GM12878 (cell line): ENCODE measurements at regions not wholly inside any gene's neighbourhood (a gene's known extent, or its start where the extent isn't known, plus 50 kb on each side); places are given as distances from the start of the nearest gene placed in this dataset.

Experiments used
- ATAC-seq: fragments of 200-7000 bp; cut with Tn5 transposase; 3 replicates; pipeline ENCODE4 v1.9.1; 2020; ENCODE audit warnings: mild to moderate bottlenecking, moderate library complexity
- BruUV-seq: library from RNA; stranded (reverse); fragments of 400-500 nt; replicated peaks from 2 replicates; lab custom pipeline; 2021; lab: Mats Ljungman, UMichigan
- CTCF ChIA-PET: fragments of 300-600 bp; sonication (Branson Sonifier 250); formaldehyde crosslinking; extraction: SDS; loops from one replicate; lab custom pipeline; 2021; ENCODE audit warnings: inconsistent platforms; lab: Yijun Ruan, JAX
- POLR2A ChIA-PET: fragments of 350-600 bp; formaldehyde crosslinking; extraction: SDS; loops from one replicate; lab custom pipeline; 2021; ENCODE audit warnings: inconsistent platforms; lab: Charles Lee
- RAD21 ChIA-PET: fragments of 300-600 bp; sonication (Branson Sonifier 250); formaldehyde crosslinking; loops from one replicate; lab custom pipeline; 2023; ENCODE audit warnings: antibody characterized with exemption; ENCODE audit not compliant: unreplicated experiment; lab: Charles Lee
- SMC1A ChIA-PET: fragments of 300-600 bp; sonication (Branson Sonifier 250); formaldehyde crosslinking; loops from one replicate; lab custom pipeline; 2023; ENCODE audit not compliant: unreplicated experiment, uncharacterized antibody; lab: Charles Lee
- DNase-seq: peaks from one replicate; pipeline ENCODE4 v3.0.0-alpha.2; 2011; ENCODE audit warnings: low read depth, low spot score
- FAIRE-seq: peaks from 3 replicates; lab custom pipeline; 2011; peaks lifted over from hg19 to GRCh38; lab: Jason Lieb, UNC
- H2AFZ ChIP-seq: 2 replicates; pipeline ENCODE4 v1.6.0; 2011; ENCODE audit warnings: low read depth, low read length, control low read depth; ENCODE audit not compliant: control insufficient read depth
- H3K27ac ChIP-seq: 2 replicates; pipeline ENCODE4 v1.5.1; 2011; ENCODE audit warnings: control low read depth; ENCODE audit not compliant: control insufficient read depth, insufficient read depth
- H3K27me3 ChIP-seq, 2 experiments: replicated peaks in 1 of 2; 2 replicates each; pipeline versions ENCODE4 v1.6.0 to v1.6.1; 2011; ENCODE audit warnings: low read length in 1 of 2; ENCODE audit not compliant: control insufficient read depth in 2 of 2, insufficient read depth in 2 of 2
- H3K36me3 ChIP-seq, 2 experiments: 2 replicates each; pipeline ENCODE4 v1.5.1; 2011; ENCODE audit warnings: low read length in 1 of 2; ENCODE audit not compliant: control insufficient read depth in 2 of 2, insufficient read depth in 2 of 2
- H3K4me1 ChIP-seq: 2 replicates; pipeline ENCODE4 v1.6.1; 2011; ENCODE audit warnings: mild to moderate bottlenecking, low read length, moderate library complexity, mixed read lengths; ENCODE audit not compliant: control insufficient read depth, insufficient read depth
- H3K4me2 ChIP-seq: 2 replicates; pipeline ENCODE4 v1.6.0; 2011; ENCODE audit warnings: control low read depth; ENCODE audit not compliant: control insufficient read depth, insufficient read depth
- H3K4me3 ChIP-seq: fragments of 200-600 bp; sonication (generic); 2 replicates; pipeline ENCODE4 v1.5.1; 2016
- H3K79me2 ChIP-seq: 2 replicates; pipeline ENCODE4 v1.6.0; 2011; ENCODE audit warnings: low read length; ENCODE audit not compliant: control insufficient read depth, insufficient read depth
- H3K9ac ChIP-seq: 2 replicates; pipeline ENCODE4 v1.8.0; 2011; ENCODE audit warnings: low read length, control low read depth, mixed read lengths; ENCODE audit not compliant: control insufficient read depth, insufficient read depth
- H3K9me3 ChIP-seq: replicated peaks from 3 replicates; pipeline ENCODE4 v1.5.1; 2011; ENCODE audit warnings: mild to moderate bottlenecking, low read length; ENCODE audit not compliant: control insufficient read depth, insufficient read depth
- H4K20me1 ChIP-seq: 2 replicates; pipeline ENCODE4 v1.6.0; 2011; ENCODE audit not compliant: control insufficient read depth, insufficient read depth
- E4F1 ChIP-seq: fragments of 450-650 bp; IDR thresholded peaks from 2 replicates; pipeline ENCODE4 v1.6.1; 2018; ENCODE audit warnings: borderline replicate concordance, mild to moderate bottlenecking; ENCODE audit not compliant: partially characterized antibody
- EP300 ChIP-seq, 2 experiments: fragments of 150-350 bp in 1 of 2; IDR thresholded peaks; 2 replicates each; pipeline ENCODE4 v1.6.1; 2011 to 2012; ENCODE audit warnings: low read depth in 2 of 2, low read length in 2 of 2, borderline replicate concordance in 1 of 2, improper control_type of control experiment in 1 of 2, inconsistent platforms in 1 of 2; ENCODE audit not compliant: control insufficient read depth in 1 of 2
- GABPA ChIP-seq: IDR thresholded peaks from 2 replicates; pipeline ENCODE4 v1.6.1; 2014; ENCODE audit warnings: antibody characterized with exemption, low read depth, mild to moderate bottlenecking, inconsistent platforms
- HDAC2 ChIP-seq: fragments of 200-600 bp; sonication (generic); IDR thresholded peaks from 2 replicates; pipeline ENCODE4 v1.6.1; 2017
- KAT2A ChIP-seq: conservative IDR thresholded peaks from 2 replicates; pipeline ENCODE4 v1.6.1; 2011; ENCODE audit warnings: low read depth, low read length; ENCODE audit not compliant: control insufficient read depth
- MEF2A ChIP-seq: IDR thresholded peaks from 2 replicates; pipeline ENCODE4 v1.6.1; 2011; ENCODE audit warnings: low read depth, mild to moderate bottlenecking, low read length, moderate library complexity; ENCODE audit not compliant: insufficient read depth
- MYB ChIP-seq: fragments of 150-350 bp; IDR thresholded peaks from 2 replicates; pipeline ENCODE4 v1.6.1; 2014; ENCODE audit warnings: mild to moderate bottlenecking, low read depth, low read length, borderline replicate concordance
- NBN ChIP-seq: fragments of 450-650 bp; IDR thresholded peaks from 2 replicates; pipeline ENCODE4 v1.6.1; 2016
- RUNX3 ChIP-seq: IDR thresholded peaks from 2 replicates; pipeline ENCODE4 v1.6.1; 2012; ENCODE audit warnings: low read length, inconsistent platforms
- TCF3 ChIP-seq: IDR thresholded peaks from 2 replicates; pipeline ENCODE4 v1.6.1; 2012; ENCODE audit warnings: low read depth, mild to moderate bottlenecking, low read length, borderline replicate concordance; ENCODE audit not compliant: insufficient read depth
- WGBS: methylation state at CpG from one replicate; pipeline ENCODE4 v1.1.6; 2016; ENCODE audit warnings: low lambda C conversion rate; ENCODE audit not compliant: insufficient replicate concordance, insufficient coverage; ENCODE audit errors: missing lambda C conversion rate; 5-methylcytosine and 5-hydroxymethylcytosine counted together
- in situ Hi-C: fragments of 300-500 bp; cut with MboI; formaldehyde crosslinking; loops from 9 replicates; pipeline ENCODE4 v1.14.3; 2018; ENCODE audit warnings: mixed read lengths
- intact Hi-C: fragments of 100-400 bp; cut with micrococcal nuclease; formaldehyde crosslinking; loops from one replicate; pipeline ENCODE4 v1.14.2; 2022; ENCODE audit not compliant: unreplicated experiment

GRCh38 chr5:148905541-148905940, 79.1 kb downstream of the ADRB2 start (continued):
- TF ChIP-seq E4F1, result no peak
- no peak for TF ChIP-seq RUNX3
- TF ChIP-seq MEF2A, result no peak
- TF ChIP-seq TCF3, result no peak
- no peak for TF ChIP-seq GABPA
- no peak for TF ChIP-seq EP300 (IDR thresholded peaks at IDR 0.05; ENCODE audit: borderline replicate concordance in 1 of 2, control insufficient read depth in 1 of 2, low read depth in 2 of 2, low read length in 2 of 2)
- no peak for TF ChIP-seq KAT2A

- ChIA-PET SMC1A (no interaction called here), RAD21 (no interaction called here), CTCF (interaction anchor here (1.2 kb wide), 1 partner anchor 235 kb away, joined by 4 read pairs; the partner anchor contains the start of gene ABLIM3), POLR2A (no interaction called here)
- Histone ChIP-seq H3K4me2 (no peak overlapping the region), H3K9ac (no peak overlapping the region), H3K27me3 (no peaks in the 10 kb centered on the region; a peak in 1 of 4 replicates), H3K4me3 (no peak overlapping the region), H4K20me1 (no peaks in the 10 kb centered on the region), H3K79me2 (no peaks in the 10 kb centered on the region), H3K27ac (no peak overlapping the region), H3K36me3 (no peaks in the 10 kb centered on the region), H2AFZ (no peak overlapping the region), H3K9me3 (no peaks in the 10 kb centered on the region), H3K4me1 (no peaks in the 10 kb centered on the region)
- ATAC-seq, result no peak
- DNase-seq, result no peak
- no peak for TF ChIP-seq KAT2A
- no peak for TF ChIP-seq NBN
- TF ChIP-seq MYB, result no peak
- TF ChIP-seq HDAC2, result no peak
- intact Hi-C loops, result no loop called here
- FAIRE-seq, result no peak
- in situ Hi-C loops, result no loop called here
- BruUV-seq, result no TSS peak
- 3% methylated on average over 3 of the region's 3 CpGs for WGBS
These were observed 80.6 kb downstream of the ADRB2 start for GRCh38 chr5:148906968-148907367.
